GM18909 (cell line): ENCODE measurements at regions not wholly inside any gene's neighbourhood (a gene's known extent, or its start where the extent isn't known, plus 50 kb on each side); places are given as distances from the start of the nearest gene placed in this dataset.

Experiments
- ATAC-seq: cut with Tn5 transposase; IDR thresholded peaks from one replicate; pipeline ENCODE4 v1.9.1; 2021; ENCODE audit warnings: mild to moderate bottlenecking; ENCODE audit not compliant: unreplicated experiment, poor library complexity

DNA sequence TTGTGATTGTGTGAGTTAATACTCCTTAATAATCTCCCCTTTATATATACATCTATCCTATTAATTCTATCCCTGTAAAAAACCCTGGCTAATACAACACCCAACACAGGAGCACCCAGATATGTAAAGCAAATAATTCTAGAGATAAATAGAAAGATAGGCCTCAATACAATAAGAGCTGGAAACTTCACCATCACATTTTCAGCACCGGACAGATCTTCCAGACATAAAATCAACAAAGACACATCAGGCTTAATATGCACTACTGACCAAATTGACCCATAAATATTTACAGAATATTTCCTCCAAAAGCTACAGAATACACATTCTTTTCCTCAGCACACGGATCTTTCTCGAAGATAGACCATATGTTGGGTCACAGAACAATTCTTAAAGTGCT is 71.0 kb upstream of the ST8SIA4 start:
- no peak for ATAC-seq

DNA sequence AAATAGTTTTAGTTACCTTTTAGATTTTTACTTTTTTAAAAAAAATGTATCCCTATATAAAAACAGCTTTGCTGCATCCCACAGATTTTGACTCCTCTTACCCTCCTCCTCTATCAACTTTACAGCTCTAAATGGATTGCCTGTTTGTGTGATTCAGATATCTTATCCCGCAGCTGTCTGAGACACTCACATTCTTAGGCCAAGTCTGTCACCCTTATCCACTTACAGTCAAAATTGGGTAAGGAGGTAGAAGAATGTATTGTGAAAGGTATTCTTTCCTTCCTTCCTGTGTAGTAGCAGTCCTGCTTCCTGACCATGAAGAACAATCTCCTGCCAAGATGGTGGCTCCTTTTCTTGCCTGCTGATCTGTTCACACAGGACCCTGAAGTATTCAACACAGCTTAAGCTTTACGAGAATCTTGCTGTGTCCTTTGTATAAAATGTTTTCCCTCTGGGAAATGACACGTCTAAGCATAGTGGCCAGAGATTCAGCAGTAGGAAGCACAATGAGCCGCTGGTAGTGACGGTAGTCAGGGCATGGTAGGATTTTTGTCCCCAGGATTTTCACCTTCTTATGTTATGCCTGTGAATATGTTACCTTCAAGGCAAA is 67.7 kb upstream of the ST8SIA4 start:
- no peak for ATAC-seq

DNA sequence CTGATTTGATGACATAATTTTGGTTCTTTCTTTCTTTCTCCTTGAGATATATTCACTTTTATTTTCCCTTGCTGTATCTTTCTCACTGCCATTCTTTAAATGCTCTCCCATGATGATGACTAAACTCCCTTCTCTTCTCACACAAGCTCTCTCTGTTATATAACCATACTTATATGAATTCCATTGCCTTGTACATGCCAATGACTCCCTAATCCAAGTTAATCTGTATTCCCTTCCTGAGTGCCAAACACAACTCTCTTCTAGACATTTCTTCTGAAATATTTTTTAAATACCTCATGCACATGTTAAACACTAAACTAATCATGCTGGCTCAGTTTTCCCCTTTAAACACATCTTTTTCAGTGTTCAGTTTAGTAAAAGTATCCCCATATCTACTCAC is 62.2 kb upstream of the ST8SIA4 start:
- no peak for ATAC-seq
